GM23338 (cell line): ENCODE measurements at regions not wholly inside any gene's neighbourhood (a gene's known extent, or its start where the extent isn't known, plus 50 kb on each side); places are given as distances from the start of the nearest gene placed in this dataset.
A peak's percentile ranks its signal among the peaks of the same experiment; 100 is the strongest.

Experiments
- ATAC-seq: fragments of 200-7000 bp; cut with Tn5 transposase; 3 replicates; pipeline ENCODE4 v1.9.1; 2020
- DNase-seq: peaks from one replicate; pipeline ENCODE4 v3.0.0-alpha.2; 2015; ENCODE audit warnings: low spot score
- H2AFZ ChIP-seq: fragments of 200-600 bp; sonication (generic); 2 replicates; pipeline ENCODE4 v1.8.0; 2016; ENCODE audit warnings: antibody characterized with exemption, mild to moderate bottlenecking, moderate library complexity
- H3F3A ChIP-seq: fragments of 200-600 bp; sonication (generic); replicated peaks from 2 replicates; pipeline ENCODE4 v1.8.0; 2017; ENCODE audit warnings: antibody characterized with exemption, mixed run types, low read depth
- H3K27ac ChIP-seq: fragments of 200-600 bp; sonication (generic); 2 replicates; pipeline ENCODE4 v1.6.1; 2016; ENCODE audit warnings: low read depth
- H3K27me3 ChIP-seq: fragments of 200-600 bp; sonication (generic); 2 replicates; pipeline ENCODE4 v1.8.0; 2016; ENCODE audit warnings: mild to moderate bottlenecking, mixed run types, moderate library complexity; ENCODE audit not compliant: insufficient read depth
- H3K36me3 ChIP-seq: fragments of 200-600 bp; sonication (generic); 2 replicates; pipeline ENCODE4 v1.8.0; 2016; ENCODE audit warnings: mild to moderate bottlenecking; ENCODE audit not compliant: insufficient read depth
- H3K4me1 ChIP-seq: fragments of 200-600 bp; sonication (generic); 2 replicates; pipeline ENCODE4 v1.8.0; 2016; ENCODE audit warnings: mild to moderate bottlenecking, moderate library complexity; ENCODE audit not compliant: insufficient read depth
- H3K4me2 ChIP-seq: fragments of 200-600 bp; sonication (generic); 2 replicates; pipeline ENCODE4 v1.7.1; 2017; ENCODE audit warnings: mixed run types
- H3K4me3 ChIP-seq: fragments of 200-600 bp; sonication (generic); 2 replicates; pipeline ENCODE4 v1.6.1; 2016; ENCODE audit warnings: mixed run types
- H3K79me2 ChIP-seq: fragments of 200-600 bp; sonication (generic); replicated peaks from 2 replicates; pipeline ENCODE4 v1.8.0; 2017; ENCODE audit warnings: mild to moderate bottlenecking; ENCODE audit not compliant: insufficient read depth
- H3K9me2 ChIP-seq: fragments of 200-600 bp; sonication (generic); 2 replicates; pipeline ENCODE4 v1.8.0; 2017; ENCODE audit not compliant: insufficient read depth
- H4K20me1 ChIP-seq: fragments of 200-600 bp; sonication (generic); replicated peaks from 2 replicates; pipeline ENCODE4 v1.8.0; 2017; ENCODE audit warnings: mild to moderate bottlenecking; ENCODE audit not compliant: insufficient read depth
- H3K27ac Mint-ChIP-seq: 2 replicates; pipeline ENCODE4 v1.8.0; 2020; ENCODE audit warnings: inconsistent platforms, mild to moderate bottlenecking, moderate library complexity, mixed read lengths
- H3K27me3 Mint-ChIP-seq: 3 replicates; pipeline ENCODE4 v1.8.0; 2022; ENCODE audit warnings: low read depth, mild to moderate bottlenecking, moderate library complexity, mixed read lengths, inconsistent platforms; ENCODE audit not compliant: insufficient read depth, poor library complexity
- H3K36me3 Mint-ChIP-seq: 3 replicates; pipeline ENCODE4 v1.8.0; 2021; ENCODE audit warnings: low read depth, mild to moderate bottlenecking, inconsistent platforms, moderate library complexity, mixed read lengths
- H3K4me1 Mint-ChIP-seq: 3 replicates; pipeline ENCODE4 v1.8.0; 2020; ENCODE audit warnings: mild to moderate bottlenecking, inconsistent platforms, mixed read lengths
- H3K4me3 Mint-ChIP-seq: 3 replicates; pipeline ENCODE4 v1.8.0; 2021; ENCODE audit warnings: moderate library complexity, mild to moderate bottlenecking, inconsistent platforms, mixed read lengths
- H3K9me3 Mint-ChIP-seq: 3 replicates; pipeline ENCODE4 v1.8.0; 2020; ENCODE audit warnings: moderate library complexity, mild to moderate bottlenecking, inconsistent platforms, mixed read lengths
- CREB1 ChIP-seq: fragments of 250-450 bp; sonication (Bioruptor Pico); IDR thresholded peaks from 2 replicates; pipeline ENCODE4 v1.5.0; 2020; ENCODE audit warnings: low read depth, mild to moderate bottlenecking, moderate library complexity
- EZH2 ChIP-seq: fragments of 200-600 bp; sonication (generic); IDR thresholded peaks from one replicate; pipeline ENCODE4 v1.8.0; 2017; ENCODE audit warnings: antibody characterized with exemption, mild to moderate bottlenecking, low read depth; ENCODE audit not compliant: unreplicated experiment
- EZH2phosphoT487 ChIP-seq: fragments of 200-600 bp; sonication (generic); IDR thresholded peaks from one replicate; pipeline ENCODE4 v1.8.1; 2018; ENCODE audit warnings: antibody characterized with exemption; ENCODE audit not compliant: unreplicated experiment
- JUNB ChIP-seq: IDR thresholded peaks from one replicate; pipeline ENCODE4 v1.6.1; 2016; ENCODE audit warnings: antibody characterized with exemption; ENCODE audit not compliant: unreplicated experiment
- NANOG ChIP-seq: IDR thresholded peaks from 2 replicates; pipeline ENCODE4 v1.6.1; 2016; ENCODE audit warnings: antibody characterized with exemption, borderline replicate concordance
- POLR2AphosphoS5 ChIP-seq: IDR thresholded peaks from 2 replicates; pipeline ENCODE4 v1.6.1; 2016; ENCODE audit warnings: antibody characterized with exemption, low read depth
- STAT1 ChIP-seq: IDR thresholded peaks from one replicate; pipeline ENCODE4 v1.6.1; 2016; ENCODE audit warnings: antibody characterized with exemption; ENCODE audit not compliant: unreplicated experiment
- ZNF114 ChIP-seq: fragments of 250-450 bp; sonication (Bioruptor Pico); IDR thresholded peaks from 2 replicates; pipeline ENCODE4 v1.5.0; 2020; ENCODE audit warnings: mild to moderate bottlenecking, moderate library complexity
- ZNF331 ChIP-seq: fragments of 250-450 bp; sonication (Bioruptor Pico); IDR thresholded peaks from 2 replicates; pipeline ENCODE4 v1.5.0; 2020; ENCODE audit warnings: low read depth, mild to moderate bottlenecking, moderate library complexity
- TF ChIP-seq, protein P1 (sequence below): IDR thresholded peaks from 2 replicates; pipeline ENCODE4 v1.6.1; 2016; ENCODE audit warnings: antibody characterized with exemption
- TF ChIP-seq, protein P2 (sequence below): IDR thresholded peaks from one replicate; pipeline ENCODE4 v1.6.1; 2018; ENCODE audit warnings: antibody characterized with exemption; ENCODE audit not compliant: unreplicated experiment
- TF ChIP-seq, protein P3 (sequence below), 2 experiments: fragments of 200-600 bp in 1 of 2; sonication (generic) in 1 of 2; conservative IDR thresholded peaks; 2 replicates each; pipeline versions ENCODE4 v1.5.1 to v1.6.1; 2016 to 2017; ENCODE audit warnings: antibody characterized with exemption in 2 of 2, low read depth in 2 of 2, mild to moderate bottlenecking in 2 of 2, moderate library complexity in 1 of 2
- TF ChIP-seq, protein P4 (sequence below): fragments of 250-450 bp; sonication (Bioruptor Pico); IDR thresholded peaks from 2 replicates; pipeline ENCODE4 v1.5.0; 2020; ENCODE audit warnings: mild to moderate bottlenecking, moderate library complexity

DNA sequence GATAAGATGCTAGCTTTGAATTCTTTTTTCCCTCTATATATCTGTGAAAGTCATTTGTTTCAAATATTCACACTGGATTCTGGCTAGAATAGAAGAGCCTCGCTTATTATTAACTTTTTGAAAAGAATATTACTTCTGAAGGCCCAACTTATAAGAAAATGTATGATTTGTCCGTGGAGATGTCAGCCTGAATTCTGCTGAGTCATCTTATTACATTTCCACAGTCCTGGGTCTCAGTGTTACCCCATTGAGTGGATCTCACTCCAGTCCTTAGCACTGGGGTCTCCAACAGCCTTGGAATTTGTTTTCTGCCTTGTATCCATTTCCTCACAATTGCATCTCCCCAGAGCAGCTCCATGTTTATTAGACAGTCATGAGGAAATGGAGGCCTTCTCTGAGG, 907.9 kb downstream of the VRK1 start:
- no peaks in the 10 kb centered on the region for H3K27me3 Mint-ChIP-seq
- Histone ChIP-seq H3K4me2 (peak overlapping the region; percentile 6; the same call in 1 of the 2 replicates), H3K79me2 (no peaks in the 10 kb centered on the region), H3K36me3 (no peaks in the 10 kb centered on the region), H3K27me3 (no peaks in the 10 kb centered on the region), H4K20me1 (no peaks in the 10 kb centered on the region), H3K4me3 (no peak overlapping the region), H3K4me1 (peaks cover 35% of the 10 kb centered on the region), H2AFZ (no peak overlapping the region), H3F3A (no peaks in the 10 kb centered on the region; the same call in 1 of the 2 replicates), H3K27ac (0 out of 2 replicates have a peak overlapping the region, but pooled peaks have one; percentile 48), H3K9me2 (peaks cover 23% of the 10 kb centered on the region; the same call in 1 of the 2 replicates)
- peaks cover 30% of the 10 kb centered on the region for H3K4me1 Mint-ChIP-seq
- peak overlapping the region; percentile 61; the same call in 1 of the 2 replicates for H3K27ac Mint-ChIP-seq
- DNase-seq (no peak), ATAC-seq (no peak)
- no peak overlapping the region for H3K4me3 Mint-ChIP-seq
- TF ChIP-seq POLR2AphosphoS5 (no peak), ZNF114 (no peak), EZH2 (no peak), ZNF331 (CRISPR knock-in tag) (no peak), JUNB (no peak), NANOG (no peak), EZH2phosphoT487 (no peak), STAT1 (no peak), CREB1 (CRISPR knock-in tag) (no peak)
- TF ChIP-seq, protein P1, sequence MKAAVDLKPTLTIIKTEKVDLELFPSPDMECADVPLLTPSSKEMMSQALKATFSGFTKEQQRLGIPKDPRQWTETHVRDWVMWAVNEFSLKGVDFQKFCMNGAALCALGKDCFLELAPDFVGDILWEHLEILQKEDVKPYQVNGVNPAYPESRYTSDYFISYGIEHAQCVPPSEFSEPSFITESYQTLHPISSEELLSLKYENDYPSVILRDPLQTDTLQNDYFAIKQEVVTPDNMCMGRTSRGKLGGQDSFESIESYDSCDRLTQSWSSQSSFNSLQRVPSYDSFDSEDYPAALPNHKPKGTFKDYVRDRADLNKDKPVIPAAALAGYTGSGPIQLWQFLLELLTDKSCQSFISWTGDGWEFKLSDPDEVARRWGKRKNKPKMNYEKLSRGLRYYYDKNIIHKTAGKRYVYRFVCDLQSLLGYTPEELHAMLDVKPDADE: no peak
- TF ChIP-seq, protein P2, sequence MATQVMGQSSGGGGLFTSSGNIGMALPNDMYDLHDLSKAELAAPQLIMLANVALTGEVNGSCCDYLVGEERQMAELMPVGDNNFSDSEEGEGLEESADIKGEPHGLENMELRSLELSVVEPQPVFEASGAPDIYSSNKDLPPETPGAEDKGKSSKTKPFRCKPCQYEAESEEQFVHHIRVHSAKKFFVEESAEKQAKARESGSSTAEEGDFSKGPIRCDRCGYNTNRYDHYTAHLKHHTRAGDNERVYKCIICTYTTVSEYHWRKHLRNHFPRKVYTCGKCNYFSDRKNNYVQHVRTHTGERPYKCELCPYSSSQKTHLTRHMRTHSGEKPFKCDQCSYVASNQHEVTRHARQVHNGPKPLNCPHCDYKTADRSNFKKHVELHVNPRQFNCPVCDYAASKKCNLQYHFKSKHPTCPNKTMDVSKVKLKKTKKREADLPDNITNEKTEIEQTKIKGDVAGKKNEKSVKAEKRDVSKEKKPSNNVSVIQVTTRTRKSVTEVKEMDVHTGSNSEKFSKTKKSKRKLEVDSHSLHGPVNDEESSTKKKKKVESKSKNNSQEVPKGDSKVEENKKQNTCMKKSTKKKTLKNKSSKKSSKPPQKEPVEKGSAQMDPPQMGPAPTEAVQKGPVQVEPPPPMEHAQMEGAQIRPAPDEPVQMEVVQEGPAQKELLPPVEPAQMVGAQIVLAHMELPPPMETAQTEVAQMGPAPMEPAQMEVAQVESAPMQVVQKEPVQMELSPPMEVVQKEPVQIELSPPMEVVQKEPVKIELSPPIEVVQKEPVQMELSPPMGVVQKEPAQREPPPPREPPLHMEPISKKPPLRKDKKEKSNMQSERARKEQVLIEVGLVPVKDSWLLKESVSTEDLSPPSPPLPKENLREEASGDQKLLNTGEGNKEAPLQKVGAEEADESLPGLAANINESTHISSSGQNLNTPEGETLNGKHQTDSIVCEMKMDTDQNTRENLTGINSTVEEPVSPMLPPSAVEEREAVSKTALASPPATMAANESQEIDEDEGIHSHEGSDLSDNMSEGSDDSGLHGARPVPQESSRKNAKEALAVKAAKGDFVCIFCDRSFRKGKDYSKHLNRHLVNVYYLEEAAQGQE: no peak
- TF ChIP-seq, protein P3, sequence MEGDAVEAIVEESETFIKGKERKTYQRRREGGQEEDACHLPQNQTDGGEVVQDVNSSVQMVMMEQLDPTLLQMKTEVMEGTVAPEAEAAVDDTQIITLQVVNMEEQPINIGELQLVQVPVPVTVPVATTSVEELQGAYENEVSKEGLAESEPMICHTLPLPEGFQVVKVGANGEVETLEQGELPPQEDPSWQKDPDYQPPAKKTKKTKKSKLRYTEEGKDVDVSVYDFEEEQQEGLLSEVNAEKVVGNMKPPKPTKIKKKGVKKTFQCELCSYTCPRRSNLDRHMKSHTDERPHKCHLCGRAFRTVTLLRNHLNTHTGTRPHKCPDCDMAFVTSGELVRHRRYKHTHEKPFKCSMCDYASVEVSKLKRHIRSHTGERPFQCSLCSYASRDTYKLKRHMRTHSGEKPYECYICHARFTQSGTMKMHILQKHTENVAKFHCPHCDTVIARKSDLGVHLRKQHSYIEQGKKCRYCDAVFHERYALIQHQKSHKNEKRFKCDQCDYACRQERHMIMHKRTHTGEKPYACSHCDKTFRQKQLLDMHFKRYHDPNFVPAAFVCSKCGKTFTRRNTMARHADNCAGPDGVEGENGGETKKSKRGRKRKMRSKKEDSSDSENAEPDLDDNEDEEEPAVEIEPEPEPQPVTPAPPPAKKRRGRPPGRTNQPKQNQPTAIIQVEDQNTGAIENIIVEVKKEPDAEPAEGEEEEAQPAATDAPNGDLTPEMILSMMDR (conservative IDR thresholded peaks at IDR 0.05; ENCODE audit: low read depth in 2 of 2): no peak
- TF ChIP-seq, protein P4, sequence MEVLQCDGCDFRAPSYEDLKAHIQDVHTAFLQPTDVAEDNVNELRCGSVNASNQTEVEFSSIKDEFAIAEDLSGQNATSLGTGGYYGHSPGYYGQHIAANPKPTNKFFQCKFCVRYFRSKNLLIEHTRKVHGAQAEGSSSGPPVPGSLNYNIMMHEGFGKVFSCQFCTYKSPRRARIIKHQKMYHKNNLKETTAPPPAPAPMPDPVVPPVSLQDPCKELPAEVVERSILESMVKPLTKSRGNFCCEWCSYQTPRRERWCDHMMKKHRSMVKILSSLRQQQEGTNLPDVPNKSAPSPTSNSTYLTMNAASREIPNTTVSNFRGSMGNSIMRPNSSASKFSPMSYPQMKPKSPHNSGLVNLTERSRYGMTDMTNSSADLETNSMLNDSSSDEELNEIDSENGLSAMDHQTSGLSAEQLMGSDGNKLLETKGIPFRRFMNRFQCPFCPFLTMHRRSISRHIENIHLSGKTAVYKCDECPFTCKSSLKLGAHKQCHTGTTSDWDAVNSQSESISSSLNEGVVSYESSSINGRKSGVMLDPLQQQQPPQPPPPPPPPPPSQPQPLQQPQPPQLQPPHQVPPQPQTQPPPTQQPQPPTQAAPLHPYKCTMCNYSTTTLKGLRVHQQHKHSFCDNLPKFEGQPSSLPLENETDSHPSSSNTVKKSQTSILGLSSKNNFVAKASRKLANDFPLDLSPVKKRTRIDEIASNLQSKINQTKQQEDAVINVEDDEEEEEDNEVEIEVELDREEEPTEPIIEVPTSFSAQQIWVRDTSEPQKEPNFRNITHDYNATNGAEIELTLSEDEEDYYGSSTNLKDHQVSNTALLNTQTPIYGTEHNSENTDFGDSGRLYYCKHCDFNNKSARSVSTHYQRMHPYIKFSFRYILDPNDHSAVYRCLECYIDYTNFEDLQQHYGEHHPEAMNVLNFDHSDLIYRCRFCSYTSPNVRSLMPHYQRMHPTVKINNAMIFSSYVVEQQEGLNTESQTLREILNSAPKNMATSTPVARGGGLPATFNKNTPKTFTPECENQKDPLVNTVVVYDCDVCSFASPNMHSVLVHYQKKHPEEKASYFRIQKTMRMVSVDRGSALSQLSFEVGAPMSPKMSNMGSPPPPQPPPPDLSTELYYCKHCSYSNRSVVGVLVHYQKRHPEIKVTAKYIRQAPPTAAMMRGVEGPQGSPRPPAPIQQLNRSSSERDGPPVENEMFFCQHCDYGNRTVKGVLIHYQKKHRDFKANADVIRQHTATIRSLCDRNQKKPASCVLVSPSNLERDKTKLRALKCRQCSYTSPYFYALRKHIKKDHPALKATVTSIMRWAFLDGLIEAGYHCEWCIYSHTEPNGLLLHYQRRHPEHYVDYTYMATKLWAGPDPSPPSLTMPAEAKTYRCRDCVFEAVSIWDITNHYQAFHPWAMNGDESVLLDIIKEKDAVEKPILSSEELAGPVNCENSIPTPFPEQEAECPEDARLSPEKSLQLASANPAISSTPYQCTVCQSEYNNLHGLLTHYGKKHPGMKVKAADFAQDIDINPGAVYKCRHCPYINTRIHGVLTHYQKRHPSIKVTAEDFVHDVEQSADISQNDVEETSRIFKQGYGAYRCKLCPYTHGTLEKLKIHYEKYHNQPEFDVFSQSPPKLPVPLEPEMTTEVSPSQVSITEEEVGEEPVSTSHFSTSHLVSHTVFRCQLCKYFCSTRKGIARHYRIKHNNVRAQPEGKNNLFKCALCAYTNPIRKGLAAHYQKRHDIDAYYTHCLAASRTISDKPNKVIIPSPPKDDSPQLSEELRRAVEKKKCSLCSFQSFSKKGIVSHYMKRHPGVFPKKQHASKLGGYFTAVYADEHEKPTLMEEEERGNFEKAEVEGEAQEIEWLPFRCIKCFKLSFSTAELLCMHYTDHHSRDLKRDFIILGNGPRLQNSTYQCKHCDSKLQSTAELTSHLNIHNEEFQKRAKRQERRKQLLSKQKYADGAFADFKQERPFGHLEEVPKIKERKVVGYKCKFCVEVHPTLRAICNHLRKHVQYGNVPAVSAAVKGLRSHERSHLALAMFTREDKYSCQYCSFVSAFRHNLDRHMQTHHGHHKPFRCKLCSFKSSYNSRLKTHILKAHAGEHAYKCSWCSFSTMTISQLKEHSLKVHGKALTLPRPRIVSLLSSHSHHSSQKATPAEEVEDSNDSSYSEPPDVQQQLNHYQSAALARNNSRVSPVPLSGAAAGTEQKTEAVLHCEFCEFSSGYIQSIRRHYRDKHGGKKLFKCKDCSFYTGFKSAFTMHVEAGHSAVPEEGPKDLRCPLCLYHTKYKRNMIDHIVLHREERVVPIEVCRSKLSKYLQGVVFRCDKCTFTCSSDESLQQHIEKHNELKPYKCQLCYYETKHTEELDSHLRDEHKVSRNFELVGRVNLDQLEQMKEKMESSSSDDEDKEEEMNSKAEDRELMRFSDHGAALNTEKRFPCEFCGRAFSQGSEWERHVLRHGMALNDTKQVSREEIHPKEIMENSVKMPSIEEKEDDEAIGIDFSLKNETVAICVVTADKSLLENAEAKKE (CRISPR knock-in tag): no peak
- H3K36me3 Mint-ChIP-seq: peaks cover 12% of the 10 kb centered on the region
- peaks cover 17% of the 10 kb centered on the region for H3K9me3 Mint-ChIP-seq
